ENCODE measurements at regions not wholly inside any gene's neighbourhood (a gene's known extent, or its start where the extent isn't known, plus 50 kb on each side); places are given as distances from the start of the nearest gene placed in this dataset.

- no peak for DNase-seq (ENCODE audit: low spot score in 2 of 2, unreplicated experiment in 2 of 2)
- Mint-ChIP-seq H3K9me3 (no peaks in the 10 kb centered on the region), H3K27me3 (ENCODE audit: low read depth) (peaks cover 4% of the 10 kb centered on the region), H3K27ac (no peak overlapping the region), H3K4me1 (no peaks in the 10 kb centered on the region), H3K36me3 (no peaks in the 10 kb centered on the region), H3K4me3 (no peak overlapping the region)
- TF ChIP-seq CTCF (IDR thresholded peaks at IDR 0.05; ENCODE audit: unreplicated experiment), result no peak
These were observed 95.3 kb downstream of the EDN3 start for GRCh38 chr20:59395729-59396128.

GRCh38 chr20:59398537-59399205 lies 98.3 kb downstream of the EDN3 start:
- Mint-ChIP-seq H3K27ac (no peak overlapping the region), H3K4me3 (no peak overlapping the region), H3K36me3 (no peaks in the 10 kb centered on the region), H3K27me3 (ENCODE audit: low read depth) (peaks cover 4% of the 10 kb centered on the region), H3K4me1 (no peaks in the 10 kb centered on the region), H3K9me3 (no peaks in the 10 kb centered on the region)
- DNase-seq (ENCODE audit: low spot score in 2 of 2, unreplicated experiment in 2 of 2), result no peak
- TF ChIP-seq CTCF (IDR thresholded peaks at IDR 0.05; ENCODE audit: unreplicated experiment), result no peak

- Mint-ChIP-seq H3K9me3 (no peaks in the 10 kb centered on the region), H3K4me3 (no peak overlapping the region), H3K36me3 (no peaks in the 10 kb centered on the region), H3K4me1 (peaks cover 5% of the 10 kb centered on the region), H3K27ac (no peak overlapping the region), H3K27me3 (ENCODE audit: low read depth) (peaks cover 6% of the 10 kb centered on the region)
- no peak for TF ChIP-seq CTCF (IDR thresholded peaks at IDR 0.05; ENCODE audit: unreplicated experiment)
- DNase-seq (ENCODE audit: low spot score in 2 of 2, unreplicated experiment in 2 of 2), result no peak
These were observed 99.2 kb downstream of the EDN3 start for GRCh38 chr20:59399426-59400099.

- Mint-ChIP-seq H3K9me3 (no peaks in the 10 kb centered on the region), H3K36me3 (no peaks in the 10 kb centered on the region), H3K27ac (no peak overlapping the region), H3K27me3 (ENCODE audit: low read depth) (peaks cover 17% of the 10 kb centered on the region), H3K4me3 (no peak overlapping the region), H3K4me1 (peaks cover 11% of the 10 kb centered on the region)
- DNase-seq (ENCODE audit: low spot score in 2 of 2, unreplicated experiment in 2 of 2), result no peak
- no peak for TF ChIP-seq CTCF (IDR thresholded peaks at IDR 0.05; ENCODE audit: unreplicated experiment)
These were observed 100.3 kb downstream of the EDN3 start for GRCh38 chr20:59400708-59401107.

- Mint-ChIP-seq H3K4me1 (peaks cover 11% of the 10 kb centered on the region), H3K27ac (no peak overlapping the region), H3K36me3 (no peaks in the 10 kb centered on the region), H3K4me3 (no peak overlapping the region), H3K27me3 (ENCODE audit: low read depth) (peaks cover 36% of the 10 kb centered on the region), H3K9me3 (no peaks in the 10 kb centered on the region)
- DNase-seq (ENCODE audit: low spot score in 2 of 2, unreplicated experiment in 2 of 2), result no peak
- no peak for TF ChIP-seq CTCF (IDR thresholded peaks at IDR 0.05; ENCODE audit: unreplicated experiment)
These were observed 102.3 kb downstream of the EDN3 start for GRCh38 chr20:59402681-59403080.

Measured in mesothelial cell of epicardium (in vitro differentiated cells).